Adrenal gland (tissue), 9 donors: ENCODE measurements at regions not wholly inside any gene's neighbourhood (a gene's known extent, or its start where the extent isn't known, plus 50 kb on each side); places are given as distances from the start of the nearest gene placed in this dataset.
"Not testable (repeated sequence)": the region's sequence is repeated elsewhere in the genome, so short reads cannot be mapped to it uniquely, and the experiment has no call there.

Source experiments
- DNase-seq, 7 donors: peaks; one replicate each; pipeline ENCODE4 v3.0.0-alpha.2; 2019 to 2020
- H3K27ac ChIP-seq, 5 donors: fragments of 200-600 bp; sonication (generic) in 4 of 5; 1 replicate in 3 of 5; 2 replicates in 2 of 5; pipeline versions ENCODE4 v1.5.1 to v1.8.0; 2016 to 2020; ENCODE audit warnings: mild to moderate bottlenecking in 1 of 5
- H3K27me3 ChIP-seq: fragments of 200-600 bp; 2 replicates; pipeline ENCODE4 v1.8.0; 2021
- H3K36me3 ChIP-seq, 2 donors: fragments of 200-600 bp; replicated peaks in 1 of 2; 1 replicate in 1 of 2; 2 replicates in 1 of 2; pipeline versions ENCODE4 v1.5.1 to v1.8.0; 2018 to 2022
- H3K4me1 ChIP-seq, 2 donors: fragments of 200-600 bp; replicated peaks in 1 of 2; 1 replicate in 1 of 2; 2 replicates in 1 of 2; pipeline versions ENCODE4 v1.5.1 to v1.8.0; 2018 to 2021
- H3K4me3 ChIP-seq, 4 donors: fragments of 200-600 bp; sonication (generic) in 3 of 4; one replicate each; pipeline ENCODE4 v1.5.1; 2016 to 2018
- H3K9me3 ChIP-seq, 3 donors: fragments of 200-600 bp; sonication (generic) in 1 of 3; replicated peaks in 1 of 3; 1 replicate in 2 of 3; 2 replicates in 1 of 3; pipeline versions ENCODE4 v1.5.1 to v1.8.0; 2016 to 2021
- POLR2A ChIP-seq, 2 donors: fragments of 450-650 bp; IDR thresholded peaks; one replicate each; pipeline ENCODE4 v1.6.1; 2017; ENCODE audit warnings: antibody characterized with exemption in 2 of 2, mild to moderate bottlenecking in 2 of 2, moderate library complexity in 1 of 2
- WGBS, 4 donors: extraction: QIAGEN DNeasy Blood & Tissue Kit in 2 of 4; methylation state at CpG; one replicate each; pipeline versions ENCODE4 v1.1.5 to v1.1.7; 2013 to 2017; 5-methylcytosine and 5-hydroxymethylcytosine counted together
- intact Hi-C, 2 donors: fragments of 100-400 bp; cut with DNase I; formaldehyde crosslinking; loops; one replicate each; pipeline versions ENCODE4 v1.14.1 to v1.15.0; 2022 to 2023
- TF ChIP-seq, protein P1 (sequence below), 6 experiments: fragments of 450-650 bp in 4 of 6; fragments of 200-600 bp in 2 of 6; sonication (generic) in 1 of 6; IDR thresholded peaks; 1 replicate in 5 of 6; 2 replicates in 1 of 6; pipeline versions ENCODE4 v1.5.1 to v1.8.0; 2016 to 2021; ENCODE audit warnings: antibody characterized with exemption in 6 of 6, mild to moderate bottlenecking in 2 of 6, moderate library complexity in 1 of 6
- donor health status: healthy with polysubstance abuse.
- donor health status: Bipolar disorder and iron deficiency.
- donor health status: DM: yes; HTN: yes; CAD: no.
- donor health status: DM: no; HTN: no; CAD: no.
- donor health status: DM: no; HTN: no; CAD: no.

DNA sequence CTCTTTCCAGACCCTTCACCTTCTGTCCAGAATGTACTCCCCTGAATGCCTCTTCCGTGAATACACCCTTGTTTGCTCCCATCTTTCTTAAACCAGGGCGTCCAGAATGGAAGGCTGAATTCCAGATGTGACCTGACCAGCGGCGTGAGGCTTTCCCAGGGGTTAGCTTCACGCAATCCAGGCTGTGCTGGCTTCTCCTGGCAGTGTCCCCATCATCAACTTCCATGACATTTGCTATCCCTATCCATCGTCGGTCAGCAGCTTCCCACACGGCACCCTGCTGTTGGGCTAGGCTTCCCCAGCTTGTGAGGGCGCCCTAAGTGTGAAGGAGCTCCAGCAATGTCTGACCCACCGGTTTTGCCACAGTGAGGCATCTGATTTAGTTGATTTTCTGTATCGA lies 339.8 kb upstream of the TNRC6C start:
- intact Hi-C loops: no loop called here
- no peak for DNase-seq
- H3K4me1 ChIP-seq: peaks cover 5 to 12% of the 10 kb centered on the region in 2 donors
- H3K4me3 ChIP-seq: no peak overlapping the region
- TF ChIP-seq, protein P1, sequence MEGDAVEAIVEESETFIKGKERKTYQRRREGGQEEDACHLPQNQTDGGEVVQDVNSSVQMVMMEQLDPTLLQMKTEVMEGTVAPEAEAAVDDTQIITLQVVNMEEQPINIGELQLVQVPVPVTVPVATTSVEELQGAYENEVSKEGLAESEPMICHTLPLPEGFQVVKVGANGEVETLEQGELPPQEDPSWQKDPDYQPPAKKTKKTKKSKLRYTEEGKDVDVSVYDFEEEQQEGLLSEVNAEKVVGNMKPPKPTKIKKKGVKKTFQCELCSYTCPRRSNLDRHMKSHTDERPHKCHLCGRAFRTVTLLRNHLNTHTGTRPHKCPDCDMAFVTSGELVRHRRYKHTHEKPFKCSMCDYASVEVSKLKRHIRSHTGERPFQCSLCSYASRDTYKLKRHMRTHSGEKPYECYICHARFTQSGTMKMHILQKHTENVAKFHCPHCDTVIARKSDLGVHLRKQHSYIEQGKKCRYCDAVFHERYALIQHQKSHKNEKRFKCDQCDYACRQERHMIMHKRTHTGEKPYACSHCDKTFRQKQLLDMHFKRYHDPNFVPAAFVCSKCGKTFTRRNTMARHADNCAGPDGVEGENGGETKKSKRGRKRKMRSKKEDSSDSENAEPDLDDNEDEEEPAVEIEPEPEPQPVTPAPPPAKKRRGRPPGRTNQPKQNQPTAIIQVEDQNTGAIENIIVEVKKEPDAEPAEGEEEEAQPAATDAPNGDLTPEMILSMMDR (IDR thresholded peaks at IDR 0.05): no peak
- TF ChIP-seq POLR2A (IDR thresholded peaks at IDR 0.05): no peak
- 90 to 94% (median 92%) methylated on average over 11 of the region's 11 CpGs for WGBS, 4 donors
- no peaks in the 10 kb centered on the region for H3K27me3 ChIP-seq
- H3K27ac ChIP-seq: no peak overlapping the region
- H3K36me3 ChIP-seq: no peaks in the 10 kb centered on the region
- no peaks in the 10 kb centered on the region for H3K9me3 ChIP-seq

DNA sequence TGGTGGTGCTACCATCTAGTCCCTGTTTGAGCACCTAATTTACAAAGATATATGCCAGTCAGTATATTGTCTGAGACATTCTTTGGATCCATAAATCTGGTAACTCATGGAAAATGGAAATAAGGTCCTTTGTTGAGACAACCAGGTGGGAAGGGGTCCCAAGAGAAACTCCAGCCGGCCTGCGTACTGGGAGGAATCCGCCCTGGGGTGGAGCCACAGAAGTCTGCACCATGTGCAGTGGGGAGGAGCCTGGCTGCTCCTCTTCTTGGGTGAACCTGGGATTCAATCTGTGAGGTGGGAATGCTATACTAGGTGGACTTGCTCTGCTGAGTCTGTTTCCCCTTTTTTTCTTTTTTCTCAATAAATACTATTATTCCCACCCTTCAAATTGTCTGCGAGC lies 339.2 kb upstream of the TNRC6C start:
- WGBS, 4 donors: 91 to 92% (median 92%) methylated on average over 1 to 4 of the region's 4 CpGs
- DNase-seq: no peak
- no peak overlapping the region for H3K4me3 ChIP-seq
- no peaks in the 10 kb centered on the region for H3K36me3 ChIP-seq
- no peaks in the 10 kb centered on the region for H3K9me3 ChIP-seq
- H3K27me3 ChIP-seq: no peaks in the 10 kb centered on the region
- H3K4me1 ChIP-seq: peaks cover 5 to 12% of the 10 kb centered on the region in 2 donors
- H3K27ac ChIP-seq: no peak overlapping the region
- intact Hi-C loops: no loop called here
- TF ChIP-seq, protein P1 (IDR thresholded peaks at IDR 0.05): no peak
- no peak for TF ChIP-seq POLR2A (IDR thresholded peaks at IDR 0.05)

DNA sequence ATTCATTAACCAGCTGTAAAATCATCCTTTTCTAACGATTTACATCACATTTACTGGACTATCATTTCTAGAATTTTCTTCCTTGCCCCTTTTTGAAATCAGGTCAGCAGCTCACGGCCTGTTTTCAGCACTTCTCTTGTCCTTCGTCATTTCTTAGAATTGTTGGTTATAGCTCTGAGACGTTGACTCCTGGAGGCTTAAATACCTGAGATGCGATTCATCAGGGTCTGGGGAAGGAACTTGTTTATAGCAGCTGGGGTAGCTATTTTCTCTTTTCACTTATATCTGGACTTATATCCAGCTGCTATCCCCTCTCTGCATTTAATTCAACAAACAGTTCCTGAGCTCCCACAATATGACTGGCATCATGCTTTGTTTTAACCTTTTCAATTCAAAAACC lies 338.7 kb upstream of the TNRC6C start:
- Histone ChIP-seq H3K4me1 (peaks cover 5 to 12% of the 10 kb centered on the region in 2 donors), H3K27ac (no peak overlapping the region), H3K36me3 (no peaks in the 10 kb centered on the region), H3K27me3 (no peaks in the 10 kb centered on the region), H3K4me3 (no peak overlapping the region), H3K9me3 (no peaks in the 10 kb centered on the region)
- 76 to 80% (median 78%) methylated on average over 5 of the region's 5 CpGs for WGBS, 4 donors
- intact Hi-C loops: no loop called here
- TF ChIP-seq POLR2A (IDR thresholded peaks at IDR 0.05): no peak
- TF ChIP-seq, protein P1 (IDR thresholded peaks at IDR 0.05): no peak
- no peak for DNase-seq

DNA sequence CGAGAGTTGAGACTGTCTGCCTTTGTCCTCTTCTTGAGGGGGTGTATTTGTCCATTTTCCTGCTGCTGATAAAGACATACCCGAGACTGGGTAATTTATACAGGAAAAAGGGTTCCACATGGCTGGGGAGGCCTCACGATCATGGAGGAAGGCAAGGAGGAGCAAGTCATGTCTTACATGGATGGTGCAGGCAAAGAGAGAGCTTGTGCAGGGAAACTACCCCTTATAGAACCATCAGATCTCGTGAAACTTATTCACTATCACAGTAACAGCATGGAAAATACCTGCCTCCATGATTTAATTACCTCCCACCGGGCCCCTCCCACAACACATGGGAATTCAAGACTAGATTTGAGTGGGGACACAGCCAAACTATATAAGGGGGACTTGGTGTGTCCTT lies 338.2 kb upstream of the TNRC6C start:
- Histone ChIP-seq H3K27ac (no peak overlapping the region), H3K27me3 (no peaks in the 10 kb centered on the region), H3K4me3 (no peak overlapping the region), H3K9me3 (no peaks in the 10 kb centered on the region), H3K4me1 (peaks cover 5 to 12% of the 10 kb centered on the region in 2 donors), H3K36me3 (no peaks in the 10 kb centered on the region)
- intact Hi-C loops: no loop called here
- no peak for DNase-seq
- WGBS, 4 donors: 74 to 86% (median 82%) methylated on average over 5 of the region's 5 CpGs
- no peak for TF ChIP-seq POLR2A (IDR thresholded peaks at IDR 0.05)
- TF ChIP-seq, protein P1 (IDR thresholded peaks at IDR 0.05): no peak

DNA sequence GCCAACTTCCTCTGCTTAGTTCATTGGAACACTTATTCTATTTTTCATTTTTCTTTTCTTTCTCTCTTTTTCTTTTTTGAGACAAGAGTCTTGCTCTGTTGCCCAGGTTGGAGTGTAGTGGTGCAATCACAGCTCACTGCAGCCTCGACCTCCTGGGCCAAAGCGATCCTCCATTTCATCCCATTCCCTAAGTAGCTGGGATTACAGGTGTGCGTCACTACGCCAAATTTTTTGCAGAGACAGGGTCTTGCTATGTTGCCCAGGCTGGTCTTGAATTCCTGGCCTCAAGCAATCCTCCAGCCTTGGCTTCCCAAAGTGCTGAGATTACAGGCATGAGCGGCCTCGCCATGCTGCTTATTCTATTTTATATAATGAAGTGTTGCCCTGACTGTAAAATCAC lies 336.4 kb upstream of the TNRC6C start:
- H3K27ac ChIP-seq, H3K36me3 ChIP-seq, intact Hi-C loops, H3K27me3 ChIP-seq, DNase-seq, H3K4me3 ChIP-seq, H3K4me1 ChIP-seq, H3K9me3 ChIP-seq: not testable (repeated sequence)
- WGBS, 4 donors: 93 to 95% (median 94%) methylated on average over 6 of the region's 6 CpGs
